ENCODE measurements at regions not wholly inside any gene's neighbourhood (a gene's known extent, or its start where the extent isn't known, plus 50 kb on each side); places are given as distances from the start of the nearest gene placed in this dataset.

GRCh38 chr3:43870844-43871626 lies 180.3 kb downstream of the ABHD5 start:
- TF ChIP-seq CTCF (IDR thresholded peaks at IDR 0.05) (no peak), EZH2 (IDR thresholded peaks at IDR 0.05; ENCODE audit: borderline replicate concordance, insufficient read depth, low read depth, low read length, poor library complexity, severe bottlenecking) (no peak)
